ENCODE measurements at regions not wholly inside any gene's neighbourhood (a gene's known extent, or its start where the extent isn't known, plus 50 kb on each side); places are given as distances from the start of the nearest gene placed in this dataset.
"Not testable (repeated sequence)": the region's sequence is repeated elsewhere in the genome, so short reads cannot be mapped to it uniquely, and the experiment has no call there.

DNA sequence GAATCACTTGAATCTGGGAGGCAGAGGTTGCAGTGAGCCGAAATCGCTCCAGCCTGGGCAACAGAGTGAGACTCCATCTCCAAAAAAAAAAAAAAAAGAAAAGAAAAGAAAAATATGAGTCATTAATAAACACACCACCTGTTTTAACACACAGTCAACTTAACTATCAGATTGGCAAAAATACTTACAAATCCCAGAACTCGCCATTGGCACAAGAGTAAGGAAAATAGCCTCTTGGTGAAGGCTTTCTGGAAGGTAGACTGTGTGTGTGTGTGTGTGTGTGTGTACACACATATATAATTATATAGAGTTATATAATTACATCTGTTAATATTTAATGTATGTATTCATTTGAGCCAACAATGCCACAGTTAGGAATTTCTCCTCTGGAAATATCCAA, 63.7 kb upstream of the UXS1 start:
- no peak for DNase-seq (ENCODE audit: low spot score)

GRCh38 chr2:106257135-106257534, 63.0 kb upstream of the UXS1 start:
- DNase-seq (ENCODE audit: low spot score), result no peak

DNA sequence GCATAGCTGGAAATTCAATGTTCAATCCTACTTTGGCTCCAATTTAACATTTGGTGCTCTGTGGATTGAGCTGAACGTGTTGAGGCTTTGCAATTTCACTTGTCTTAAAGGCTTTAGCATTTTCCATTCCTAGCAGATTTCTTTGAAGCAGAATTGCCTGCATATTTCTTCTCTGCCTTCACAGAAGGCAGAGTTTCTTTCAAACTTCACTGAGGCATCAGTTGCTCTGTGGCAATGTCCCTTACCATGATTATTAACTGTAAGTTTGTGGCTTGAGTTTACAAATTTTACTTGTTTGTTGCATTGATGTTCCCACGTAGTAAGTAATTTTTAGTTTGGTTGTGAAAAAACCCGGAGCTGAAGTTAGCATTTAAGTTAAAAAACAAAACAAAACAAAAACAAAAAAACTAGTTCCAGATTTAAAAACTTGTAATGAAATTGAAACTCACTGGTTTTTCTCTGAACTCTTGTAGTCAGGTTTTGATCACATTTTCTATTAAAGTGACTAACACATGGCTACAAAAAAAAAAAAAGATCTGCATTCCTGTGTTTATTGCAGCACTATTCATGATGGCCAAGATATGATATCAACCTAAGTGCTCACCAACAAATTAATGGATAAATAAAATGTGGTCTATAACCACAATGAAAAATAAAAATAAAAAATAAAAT, 55.2 kb upstream of the UXS1 start:
- DNase-seq (ENCODE audit: low spot score), result not testable (repeated sequence)

GRCh38 chr2:106248548-106249151, 54.5 kb upstream of the UXS1 start:
- DNase-seq (ENCODE audit: low spot score), result not testable (repeated sequence)
